WTC11 (cell line): ENCODE measurements at regions not wholly inside any gene's neighbourhood (a gene's known extent, or its start where the extent isn't known, plus 50 kb on each side); places are given as distances from the start of the nearest gene placed in this dataset.

Experiments used
- ATAC-seq: fragments of 200-7000 bp; cut with Tn5 transposase; 2 replicates; pipeline ENCODE4 v1.10.0; 2021; ENCODE audit warnings: mild to moderate bottlenecking, moderate library complexity
- CTCF ChIA-PET: fragments of 300-600 bp; sonication (Branson Sonifier 250); formaldehyde crosslinking; loops from one replicate; lab custom pipeline; 2021; ENCODE audit warnings: antibody characterized with exemption; lab: Charles Lee
- POLR2A ChIA-PET: fragments of 350-600 bp; sonication (Branson Sonifier 250); formaldehyde crosslinking; loops from one replicate; lab custom pipeline; 2021; ENCODE audit warnings: antibody characterized with exemption; lab: Charles Lee
- DNase-seq: peaks from one replicate; pipeline ENCODE4 v3.0.0; 2021; ENCODE audit warnings: low spot score
- H3K27ac Mint-ChIP-seq: 2 replicates; pipeline ENCODE4 v1.8.0; 2021; ENCODE audit warnings: mixed read lengths
- H3K27me3 Mint-ChIP-seq: 2 replicates; pipeline ENCODE4 v1.8.0; 2021; ENCODE audit warnings: low read depth, mild to moderate bottlenecking, moderate library complexity, mixed read lengths
- H3K36me3 Mint-ChIP-seq: 2 replicates; pipeline ENCODE4 v1.8.0; 2021; ENCODE audit warnings: mixed read lengths
- H3K4me1 Mint-ChIP-seq: 2 replicates; pipeline ENCODE4 v1.8.0; 2022; ENCODE audit warnings: mixed read lengths
- H3K4me3 Mint-ChIP-seq: 2 replicates; pipeline ENCODE4 v1.8.0; 2021; ENCODE audit warnings: mild to moderate bottlenecking, moderate library complexity, mixed read lengths
- H3K9me3 Mint-ChIP-seq: 2 replicates; pipeline ENCODE4 v1.8.0; 2021; ENCODE audit warnings: mixed read lengths
- AR ChIP-seq: fragments of 250-450 bp; sonication (Bioruptor Pico); IDR thresholded peaks from 2 replicates; pipeline ENCODE4 v1.9.0; 2021; ENCODE audit warnings: mild to moderate bottlenecking
- CREM ChIP-seq: sonication (generic); formaldehyde crosslinking; IDR thresholded peaks from 2 replicates; pipeline ENCODE4 v1.8.1; 2022; ENCODE audit warnings: mild to moderate bottlenecking, missing genetic modification reagents, moderate library complexity
- CTCF ChIP-seq: fragments of 200-600 bp; IDR thresholded peaks from 2 replicates; pipeline ENCODE4 v1.8.0; 2022; ENCODE audit warnings: antibody characterized with exemption
- EMX1 ChIP-seq: fragments of 250-450 bp; sonication (Bioruptor Pico); IDR thresholded peaks from 2 replicates; pipeline ENCODE4 v1.8.0; 2021; ENCODE audit warnings: mild to moderate bottlenecking
- ESRRA ChIP-seq: sonication (generic); formaldehyde crosslinking; IDR thresholded peaks from 2 replicates; pipeline ENCODE4 v1.8.1; 2022; ENCODE audit warnings: mild to moderate bottlenecking, missing genetic modification reagents, borderline replicate concordance
- NFATC4 ChIP-seq: fragments of 250-450 bp; sonication (Bioruptor Pico); IDR thresholded peaks from 2 replicates; pipeline ENCODE4 v1.9.0; 2021; ENCODE audit warnings: mild to moderate bottlenecking
- RELA ChIP-seq: sonication (generic); formaldehyde crosslinking; IDR thresholded peaks from 2 replicates; pipeline ENCODE4 v1.8.1; 2022; ENCODE audit warnings: missing genetic modification reagents, mild to moderate bottlenecking, borderline replicate concordance
- SMAD4 ChIP-seq: sonication (generic); formaldehyde crosslinking; IDR thresholded peaks from 2 replicates; pipeline ENCODE4 v1.8.0; 2022; ENCODE audit warnings: mild to moderate bottlenecking, missing genetic modification reagents
- TCF7 ChIP-seq: sonication (generic); formaldehyde crosslinking; IDR thresholded peaks from 2 replicates; pipeline ENCODE4 v1.8.0; 2022; ENCODE audit warnings: mild to moderate bottlenecking, low read depth, missing genetic modification reagents, moderate library complexity
- USF1 ChIP-seq: sonication (generic); formaldehyde crosslinking; IDR thresholded peaks from 2 replicates; pipeline ENCODE4 v1.8.0; 2022; ENCODE audit warnings: mild to moderate bottlenecking, missing genetic modification reagents
- ZBTB43 ChIP-seq: sonication (generic); formaldehyde crosslinking; IDR thresholded peaks from 2 replicates; pipeline ENCODE4 v1.8.1; 2023; ENCODE audit warnings: mild to moderate bottlenecking, missing genetic modification reagents
- ZNF138 ChIP-seq: sonication (generic); formaldehyde crosslinking; conservative IDR thresholded peaks from 2 replicates; pipeline ENCODE4 v1.8.1; 2022; ENCODE audit warnings: mild to moderate bottlenecking, moderate library complexity, missing genetic modification reagents
- ZNF396 ChIP-seq: fragments of 250-450 bp; sonication (Bioruptor Pico); IDR thresholded peaks from 2 replicates; pipeline ENCODE4 v1.8.0; 2021; ENCODE audit warnings: mild to moderate bottlenecking, moderate library complexity, borderline replicate concordance
- ZNF416 ChIP-seq: fragments of 250-450 bp; sonication (Bioruptor Pico); IDR thresholded peaks from 2 replicates; pipeline ENCODE4 v1.9.0; 2021; ENCODE audit warnings: mild to moderate bottlenecking, inconsistent platforms
- ZNF671 ChIP-seq: fragments of 250-450 bp; sonication (Bioruptor Pico); IDR thresholded peaks from 2 replicates; pipeline ENCODE4 v1.8.0; 2021; ENCODE audit warnings: mild to moderate bottlenecking
- TF ChIP-seq, protein P1 (sequence below): sonication (generic); formaldehyde crosslinking; conservative IDR thresholded peaks from 2 replicates; pipeline ENCODE4 v1.8.1; 2022; ENCODE audit warnings: mild to moderate bottlenecking, missing genetic modification reagents
- TF ChIP-seq, protein P2 (sequence below): sonication (generic); formaldehyde crosslinking; IDR thresholded peaks from 2 replicates; pipeline ENCODE4 v1.8.0; 2023; ENCODE audit warnings: missing genetic modification reagents, mild to moderate bottlenecking, borderline replicate concordance
- TF ChIP-seq, protein P3 (sequence below): fragments of 250-450 bp; sonication (Bioruptor Pico); IDR thresholded peaks from 2 replicates; pipeline ENCODE4 v1.8.0; 2021; ENCODE audit warnings: mild to moderate bottlenecking

- no peak for ATAC-seq
- Mint-ChIP-seq H3K27me3 (peaks cover 22% of the 10 kb centered on the region), H3K36me3 (no peaks in the 10 kb centered on the region), H3K27ac (peak overlapping the region; percentile 80; the same call in 1 of the 2 replicates), H3K4me3 (no peak overlapping the region), H3K9me3 (no peaks in the 10 kb centered on the region), H3K4me1 (peaks cover 50% of the 10 kb centered on the region)
- TF ChIP-seq EMX1 (CRISPR knock-in tag) (no peak), ZNF138 (CRISPR knock-in tag) (no peak), ZNF671 (no peak), USF1 (CRISPR knock-in tag) (no peak), CTCF (no peak), AR (CRISPR knock-in tag) (no peak), TCF7 (CRISPR knock-in tag) (no peak), NFATC4 (CRISPR knock-in tag) (no peak), RELA (CRISPR knock-in tag) (no peak), ESRRA (CRISPR knock-in tag) (no peak), ZNF396 (CRISPR knock-in tag) (no peak), CREM (no peak), ZBTB43 (CRISPR knock-in tag) (no peak), ZNF416 (CRISPR knock-in tag) (no peak), SMAD4 (no peak)
- TF ChIP-seq, protein P1, sequence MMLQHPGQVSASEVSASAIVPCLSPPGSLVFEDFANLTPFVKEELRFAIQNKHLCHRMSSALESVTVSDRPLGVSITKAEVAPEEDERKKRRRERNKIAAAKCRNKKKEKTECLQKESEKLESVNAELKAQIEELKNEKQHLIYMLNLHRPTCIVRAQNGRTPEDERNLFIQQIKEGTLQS (CRISPR knock-in tag), result no peak
- TF ChIP-seq, protein P2, sequence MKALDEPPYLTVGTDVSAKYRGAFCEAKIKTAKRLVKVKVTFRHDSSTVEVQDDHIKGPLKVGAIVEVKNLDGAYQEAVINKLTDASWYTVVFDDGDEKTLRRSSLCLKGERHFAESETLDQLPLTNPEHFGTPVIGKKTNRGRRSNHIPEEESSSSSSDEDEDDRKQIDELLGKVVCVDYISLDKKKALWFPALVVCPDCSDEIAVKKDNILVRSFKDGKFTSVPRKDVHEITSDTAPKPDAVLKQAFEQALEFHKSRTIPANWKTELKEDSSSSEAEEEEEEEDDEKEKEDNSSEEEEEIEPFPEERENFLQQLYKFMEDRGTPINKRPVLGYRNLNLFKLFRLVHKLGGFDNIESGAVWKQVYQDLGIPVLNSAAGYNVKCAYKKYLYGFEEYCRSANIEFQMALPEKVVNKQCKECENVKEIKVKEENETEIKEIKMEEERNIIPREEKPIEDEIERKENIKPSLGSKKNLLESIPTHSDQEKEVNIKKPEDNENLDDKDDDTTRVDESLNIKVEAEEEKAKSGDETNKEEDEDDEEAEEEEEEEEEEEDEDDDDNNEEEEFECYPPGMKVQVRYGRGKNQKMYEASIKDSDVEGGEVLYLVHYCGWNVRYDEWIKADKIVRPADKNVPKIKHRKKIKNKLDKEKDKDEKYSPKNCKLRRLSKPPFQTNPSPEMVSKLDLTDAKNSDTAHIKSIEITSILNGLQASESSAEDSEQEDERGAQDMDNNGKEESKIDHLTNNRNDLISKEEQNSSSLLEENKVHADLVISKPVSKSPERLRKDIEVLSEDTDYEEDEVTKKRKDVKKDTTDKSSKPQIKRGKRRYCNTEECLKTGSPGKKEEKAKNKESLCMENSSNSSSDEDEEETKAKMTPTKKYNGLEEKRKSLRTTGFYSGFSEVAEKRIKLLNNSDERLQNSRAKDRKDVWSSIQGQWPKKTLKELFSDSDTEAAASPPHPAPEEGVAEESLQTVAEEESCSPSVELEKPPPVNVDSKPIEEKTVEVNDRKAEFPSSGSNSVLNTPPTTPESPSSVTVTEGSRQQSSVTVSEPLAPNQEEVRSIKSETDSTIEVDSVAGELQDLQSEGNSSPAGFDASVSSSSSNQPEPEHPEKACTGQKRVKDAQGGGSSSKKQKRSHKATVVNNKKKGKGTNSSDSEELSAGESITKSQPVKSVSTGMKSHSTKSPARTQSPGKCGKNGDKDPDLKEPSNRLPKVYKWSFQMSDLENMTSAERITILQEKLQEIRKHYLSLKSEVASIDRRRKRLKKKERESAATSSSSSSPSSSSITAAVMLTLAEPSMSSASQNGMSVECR (CRISPR knock-in tag), result no peak
- TF ChIP-seq, protein P3, sequence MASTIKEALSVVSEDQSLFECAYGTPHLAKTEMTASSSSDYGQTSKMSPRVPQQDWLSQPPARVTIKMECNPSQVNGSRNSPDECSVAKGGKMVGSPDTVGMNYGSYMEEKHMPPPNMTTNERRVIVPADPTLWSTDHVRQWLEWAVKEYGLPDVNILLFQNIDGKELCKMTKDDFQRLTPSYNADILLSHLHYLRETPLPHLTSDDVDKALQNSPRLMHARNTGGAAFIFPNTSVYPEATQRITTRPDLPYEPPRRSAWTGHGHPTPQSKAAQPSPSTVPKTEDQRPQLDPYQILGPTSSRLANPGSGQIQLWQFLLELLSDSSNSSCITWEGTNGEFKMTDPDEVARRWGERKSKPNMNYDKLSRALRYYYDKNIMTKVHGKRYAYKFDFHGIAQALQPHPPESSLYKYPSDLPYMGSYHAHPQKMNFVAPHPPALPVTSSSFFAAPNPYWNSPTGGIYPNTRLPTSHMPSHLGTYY, result no peak
- CTCF ChIA-PET, result interaction anchor here (0.5 to 5.0 kb wide), 9 partner anchors 12 to 89 kb away, joined by 3 to 47 read pairs (median 4); no protein-coding TSS in a partner anchor
- DNase-seq, result no peak
- POLR2A ChIA-PET, result no interaction called here
Observed at GRCh38 chr16:85174871-85175723, 62.8 kb upstream of the CIBAR2 start.
